Fibroblast of skin of back (primary cell): ENCODE measurements at regions not wholly inside any gene's neighbourhood (a gene's known extent, or its start where the extent isn't known, plus 50 kb on each side); places are given as distances from the start of the nearest gene placed in this dataset.
"Not testable (repeated sequence)": the region's sequence is repeated elsewhere in the genome, so short reads cannot be mapped to it uniquely, and the experiment has no call there.

Source experiments
- DNase-seq: peaks from one replicate; pipeline ENCODE4 v3.0.0-alpha.2; 2013

GRCh38 chr7:83824214-83824613, 175.3 kb upstream of the SEMA3E start:
- DNase-seq: peak; percentile 48

GRCh38 chr7:83821866-83822265, 172.9 kb upstream of the SEMA3E start:
- DNase-seq: no peak

- no peak for DNase-seq
These were observed 171.7 kb upstream of the SEMA3E start for GRCh38 chr7:83820641-83821040.

GRCh38 chr7:83819911-83820310, 171.0 kb upstream of the SEMA3E start:
- peak; percentile 11 for DNase-seq

- no peak for DNase-seq
These were observed 165.5 kb upstream of the SEMA3E start for GRCh38 chr7:83814480-83814879.

GRCh38 chr7:83812563-83812962, 163.6 kb upstream of the SEMA3E start:
- DNase-seq: not testable (repeated sequence)

- no peak for DNase-seq
These were observed 160.0 kb upstream of the SEMA3E start for GRCh38 chr7:83808982-83809381.

GRCh38 chr7:83807774-83808173, 158.8 kb upstream of the SEMA3E start:
- peak; percentile 15 for DNase-seq

GRCh38 chr7:83806538-83806937, 157.6 kb upstream of the SEMA3E start:
- no peak for DNase-seq

GRCh38 chr7:83799333-83799732, 150.4 kb upstream of the SEMA3E start:
- DNase-seq: no peak

GRCh38 chr7:83798489-83798888, 149.6 kb upstream of the SEMA3E start:
- no peak for DNase-seq

- no peak for DNase-seq
These were observed 147.8 kb upstream of the SEMA3E start for GRCh38 chr7:83796760-83797159.

GRCh38 chr7:83794829-83795228, 145.9 kb upstream of the SEMA3E start:
- no peak for DNase-seq

GRCh38 chr7:83793558-83793957, 144.6 kb upstream of the SEMA3E start:
- no peak for DNase-seq

GRCh38 chr7:83791737-83792136, 142.8 kb upstream of the SEMA3E start:
- no peak for DNase-seq

- no peak for DNase-seq
These were observed 137.9 kb upstream of the SEMA3E start for GRCh38 chr7:83786858-83787257.

GRCh38 chr7:83782628-83783027, 133.7 kb upstream of the SEMA3E start:
- DNase-seq: peak; percentile 30

- DNase-seq: no peak
These were observed 129.1 kb upstream of the SEMA3E start for GRCh38 chr7:83778073-83778443.

- DNase-seq: no peak
These were observed 128.6 kb upstream of the SEMA3E start for GRCh38 chr7:83777406-83778072.

- no peak for DNase-seq
These were observed 120.5 kb upstream of the SEMA3E start for GRCh38 chr7:83769407-83769806.

- DNase-seq: peak; percentile 62
These were observed 102.3 kb upstream of the SEMA3E start for GRCh38 chr7:83751217-83751616.

GRCh38 chr7:83749495-83749894, 100.6 kb upstream of the SEMA3E start:
- no peak for DNase-seq

- DNase-seq: no peak
These were observed 90.6 kb upstream of the SEMA3E start for GRCh38 chr7:83739527-83739926.

- no peak for DNase-seq
These were observed 89.4 kb upstream of the SEMA3E start for GRCh38 chr7:83738291-83738835.

- no peak for DNase-seq
These were observed 83.4 kb upstream of the SEMA3E start for GRCh38 chr7:83732305-83732704.
